IMR-90 (cell line): ENCODE measurements at regions not wholly inside any gene's neighbourhood (a gene's known extent, or its start where the extent isn't known, plus 50 kb on each side); places are given as distances from the start of the nearest gene placed in this dataset.
A peak's percentile ranks its signal among the peaks of the same experiment; 100 is the strongest.

Experiments used
- ATAC-seq: fragments of 200-7000 bp; cut with Tn5 transposase; 2 replicates; pipeline ENCODE4 v1.9.1; 2020; ENCODE audit warnings: low read depth, mild to moderate bottlenecking, moderate library complexity
- BruUV-seq: library from RNA; stranded (reverse); fragments of 400-500 nt; replicated peaks from 2 replicates; lab custom pipeline; 2021; lab: Mats Ljungman, UMichigan
- CTCF ChIA-PET: fragments of 300-600 bp; formaldehyde crosslinking; extraction: SDS; loops from one replicate; lab custom pipeline; 2021; ENCODE audit warnings: antibody characterized with exemption; lab: Yijun Ruan, JAX
- POLR2A ChIA-PET: fragments of 300-600 bp; sonication (Branson Sonifier 250); formaldehyde crosslinking; loops from one replicate; lab custom pipeline; 2022; ENCODE audit warnings: antibody characterized with exemption; ENCODE audit not compliant: unreplicated experiment; lab: Charles Lee
- DNase-seq: peaks from one replicate; pipeline ENCODE4 v3.0.0; 2013
- H2AFZ ChIP-seq: replicated peaks from 2 replicates; pipeline ENCODE3; 2013; ENCODE audit warnings: low read length, mild to moderate bottlenecking; ENCODE audit not compliant: poor library complexity
- H2AK5ac ChIP-seq: 2 replicates; pipeline ENCODE4 v1.6.1; 2013; ENCODE audit warnings: low read depth, low read length, inconsistent platforms
- H2AK9ac ChIP-seq: replicated peaks from 2 replicates; pipeline ENCODE3; 2013; ENCODE audit warnings: mild to moderate bottlenecking, low read depth, low read length, moderate library complexity; ENCODE audit not compliant: poor library complexity
- H2BK120ac ChIP-seq: 2 replicates; pipeline ENCODE4 v1.6.1; 2013; ENCODE audit warnings: low read depth, low read length, inconsistent platforms
- H2BK15ac ChIP-seq: 3 replicates; pipeline ENCODE4 v1.6.1; 2013; ENCODE audit warnings: low read depth, low read length, inconsistent platforms
- H2BK20ac ChIP-seq: 2 replicates; pipeline ENCODE4 v1.6.1; 2013; ENCODE audit warnings: low read depth, mild to moderate bottlenecking, inconsistent platforms, low read length, moderate library complexity
- H2BK5ac ChIP-seq: 2 replicates; pipeline ENCODE4 v1.6.1; 2013; ENCODE audit warnings: mild to moderate bottlenecking, low read depth, low read length, inconsistent platforms; ENCODE audit not compliant: poor library complexity, severe bottlenecking
- H3K14ac ChIP-seq: replicated peaks from 2 replicates; pipeline ENCODE4 v1.6.1; 2013; ENCODE audit warnings: low read depth, low read length, inconsistent platforms
- H3K18ac ChIP-seq: 2 replicates; pipeline ENCODE4 v1.6.1; 2013; ENCODE audit warnings: low read depth, low read length, control low read depth
- H3K23ac ChIP-seq: 2 replicates; pipeline ENCODE4 v1.6.1; 2013; ENCODE audit warnings: low read depth, low read length, inconsistent platforms
- H3K27ac ChIP-seq: 2 replicates; pipeline ENCODE4 v1.5.1; 2013; ENCODE audit warnings: mild to moderate bottlenecking, control low read depth, low read length; ENCODE audit not compliant: insufficient read depth
- H3K27me3 ChIP-seq: 2 replicates; pipeline ENCODE4 v1.6.1; 2013; ENCODE audit warnings: low read length; ENCODE audit not compliant: control insufficient read depth, insufficient read depth
- H3K36me3 ChIP-seq: 2 replicates; pipeline ENCODE4 v1.6.1; 2013; ENCODE audit warnings: low read length, mixed read lengths; ENCODE audit not compliant: control insufficient read depth, insufficient read depth
- H3K4ac ChIP-seq: 2 replicates; pipeline ENCODE4 v1.6.1; 2013; ENCODE audit warnings: low read depth, low read length, inconsistent platforms
- H3K4me1 ChIP-seq: 2 replicates; pipeline ENCODE4 v1.6.1; 2013; ENCODE audit warnings: low read length, mixed read lengths; ENCODE audit not compliant: control insufficient read depth, insufficient read depth
- H3K4me2 ChIP-seq: 2 replicates; pipeline ENCODE4 v1.6.1; 2013; ENCODE audit warnings: low read depth, mild to moderate bottlenecking, control low read depth, low read length, moderate library complexity
- H3K4me3 ChIP-seq: 2 replicates; pipeline ENCODE4 v1.5.1; 2013; ENCODE audit warnings: low read depth, mild to moderate bottlenecking, control low read depth, low read length, moderate library complexity; ENCODE audit not compliant: insufficient read depth
- H3K56ac ChIP-seq: 2 replicates; pipeline ENCODE4 v1.6.1; 2013; ENCODE audit warnings: low read length, inconsistent platforms; ENCODE audit not compliant: insufficient read depth; ENCODE audit errors: extremely low read depth
- H3K79me1 ChIP-seq, 2 experiments: 2 replicates each; pipeline ENCODE4 v1.6.1; 2013; ENCODE audit warnings: low read length in 2 of 2, inconsistent platforms in 1 of 2, low read depth in 1 of 2
- H3K9ac ChIP-seq: 2 replicates; pipeline ENCODE4 v1.6.1; 2013; ENCODE audit warnings: low read depth, low read length, control low read depth
- H3K9me1 ChIP-seq: 2 replicates; pipeline ENCODE4 v1.6.1; 2013; ENCODE audit warnings: low read length, inconsistent platforms; ENCODE audit not compliant: insufficient read depth
- H3K9me3 ChIP-seq: 2 replicates; pipeline ENCODE4 v1.6.1; 2013; ENCODE audit warnings: low read length; ENCODE audit not compliant: control insufficient read depth, insufficient read depth
- H4K20me1 ChIP-seq: 2 replicates; pipeline ENCODE4 v1.6.1; 2013; ENCODE audit warnings: low read length, inconsistent platforms; ENCODE audit not compliant: insufficient read depth
- H4K5ac ChIP-seq: 2 replicates; pipeline ENCODE4 v1.6.1; 2013; ENCODE audit warnings: mild to moderate bottlenecking, low read depth, low read length, control low read depth
- H4K8ac ChIP-seq, 2 experiments: 2 replicates each; pipeline ENCODE4 v1.6.1; 2013; ENCODE audit warnings: low read depth in 2 of 2, low read length in 2 of 2, control low read depth in 1 of 2, inconsistent platforms in 1 of 2
- H4K91ac ChIP-seq: 2 replicates; pipeline ENCODE4 v1.6.1; 2013; ENCODE audit warnings: low read depth, low read length, inconsistent platforms; ENCODE audit not compliant: insufficient read depth
- BHLHE40 ChIP-seq: fragments of 150-350 bp; IDR thresholded peaks from 2 replicates; pipeline ENCODE4 v1.6.1; 2016; ENCODE audit warnings: mild to moderate bottlenecking, low read depth, low read length
- CEBPB ChIP-seq: IDR thresholded peaks from 2 replicates; pipeline ENCODE4 v1.6.1; 2012; ENCODE audit warnings: low read depth, low read length, improper control_type of control experiment
- CHD1 ChIP-seq: IDR thresholded peaks from 2 replicates; pipeline ENCODE4 v1.6.1; 2012; ENCODE audit warnings: low read depth, low read length, improper control_type of control experiment
- CTCF ChIP-seq: conservative IDR thresholded peaks from 2 replicates; pipeline ENCODE4 v1.5.1; 2012; ENCODE audit warnings: mild to moderate bottlenecking, low read depth, low read length, improper control_type of control experiment
- FOS ChIP-seq: fragments of 150-350 bp; IDR thresholded peaks from 2 replicates; pipeline ENCODE4 v1.6.1; 2016; ENCODE audit warnings: low read depth, low read length
- MAFK ChIP-seq: IDR thresholded peaks from 2 replicates; pipeline ENCODE4 v1.6.1; 2012; ENCODE audit warnings: low read depth, low read length, improper control_type of control experiment
- MAZ ChIP-seq: IDR thresholded peaks from 2 replicates; pipeline ENCODE4 v1.6.1; 2012; ENCODE audit warnings: low read depth, mild to moderate bottlenecking, low read length, improper control_type of control experiment, moderate library complexity, borderline replicate concordance
- MXI1 ChIP-seq: IDR thresholded peaks from 2 replicates; pipeline ENCODE4 v1.6.1; 2012; ENCODE audit warnings: low read depth, mild to moderate bottlenecking, low read length, moderate library complexity, borderline replicate concordance
- POLR2A ChIP-seq: IDR thresholded peaks from 2 replicates; pipeline ENCODE4 v1.6.1; 2012; ENCODE audit warnings: mild to moderate bottlenecking, low read depth, low read length
- RAD21 ChIP-seq: IDR thresholded peaks from 2 replicates; pipeline ENCODE4 v1.6.1; 2012; ENCODE audit warnings: low read length, improper control_type of control experiment
- RFX5 ChIP-seq: IDR thresholded peaks from 2 replicates; pipeline ENCODE4 v1.8.0; 2012; ENCODE audit warnings: low read depth, mild to moderate bottlenecking, low read length, moderate library complexity
- SMC3 ChIP-seq: fragments of 150-350 bp; IDR thresholded peaks from 2 replicates; pipeline ENCODE4 v1.6.1; 2016; ENCODE audit warnings: low read depth, mild to moderate bottlenecking, antibody characterized with exemption, low read length, moderate library complexity
- WGBS, 2 experiments: methylation state at CpG; one replicate each; pipeline versions ENCODE4 v1.1.5 to v1.1.7; 2013; ENCODE audit warnings: missing lambda C conversion rate in 2 of 2; ENCODE audit not compliant: insufficient read length in 1 of 2; ENCODE audit errors: extremely low coverage in 2 of 2; 5-methylcytosine and 5-hydroxymethylcytosine counted together
- dilution Hi-C: fragments of 300-500 bp; cut with HindIII; formaldehyde crosslinking; loops from one replicate; pipeline ENCODE4 v1.14.3; 2018; ENCODE audit warnings: low sequenced_read_pairs; ENCODE audit not compliant: unreplicated experiment
- in situ Hi-C: fragments of 300-500 bp; cut with MboI; formaldehyde crosslinking; loops from 3 replicates; pipeline ENCODE4 v1.14.3; 2019; ENCODE audit warnings: low sequenced_read_pairs, inconsistent platforms, mixed read lengths
- intact Hi-C: fragments of 100-400 bp; cut with micrococcal nuclease; formaldehyde crosslinking; loops from 2 replicates; pipeline ENCODE4 v1.10.0; 2022

GRCh38 chr16:86378128-86378527 lies 132.2 kb upstream of the FOXF1 start:
- Histone ChIP-seq H3K56ac (no peak overlapping the region), H3K9me1 (peaks cover 17% of the 10 kb centered on the region), H4K91ac (peak overlapping the region; percentile 43), H4K8ac (0 out of 4 replicates have a peak overlapping the region, but pooled peaks of 1 of the 2 experiments have one; percentile 1), H3K27ac (no peak overlapping the region), H2AFZ (no peak overlapping the region), H2BK5ac (peak overlapping the region; percentile 33), H2AK5ac (peak overlapping the region; percentile 83), H2BK15ac (peak overlapping the region; percentile 53; the same call in 2 of the 3 replicates), H3K18ac (no peak overlapping the region), H2AK9ac (peak overlapping the region; percentile 42), H3K9ac (no peak overlapping the region), H4K20me1 (no peaks in the 10 kb centered on the region), H2BK120ac (peak overlapping the region; percentile 88), H4K5ac (no peak overlapping the region), H2BK20ac (peak overlapping the region; percentile 71), H3K14ac (no peak overlapping the region; the same call in 1 of the 2 replicates), H3K4ac (peak overlapping the region; percentile 88), H3K36me3 (no peaks in the 10 kb centered on the region), H3K23ac (no peak overlapping the region), H3K27me3 (no peaks in the 10 kb centered on the region), H3K79me1 (peaks cover 0 to 6% of the 10 kb centered on the region in 2 experiments; a peak in 2 of 4 replicates), H3K9me3 (peaks cover 5% of the 10 kb centered on the region; the same call in 1 of the 2 replicates), H3K4me1 (peaks cover 27% of the 10 kb centered on the region), H3K4me2 (no peak overlapping the region), H3K4me3 (no peak overlapping the region)
- in situ Hi-C loops: no loop called here
- ChIA-PET POLR2A (no interaction called here), CTCF (no interaction called here)
- 92% methylated on average over 9 of the region's 9 CpGs; no CpG with 5 or more reads in 1 of the 2 experiments for WGBS, 2 experiments
- intact Hi-C loops: no loop called here
- no TSS peak for BruUV-seq
- DNase-seq: no peak
- dilution Hi-C loops: no loop called here
- ATAC-seq: no peak
- TF ChIP-seq MXI1 (no peak), MAFK (no peak), MAZ (no peak), CTCF (no peak), FOS (no peak), POLR2A (no peak), BHLHE40 (no peak), RAD21 (no peak), CEBPB (no peak), RFX5 (no peak), CHD1 (no peak), SMC3 (no peak)
